Liver (tissue), 3 donors: ENCODE measurements at regions not wholly inside any gene's neighbourhood (a gene's known extent, or its start where the extent isn't known, plus 50 kb on each side); places are given as distances from the start of the nearest gene placed in this dataset.

Source experiments
- EGR1 ChIP-seq, 2 donors: IDR thresholded peaks; 2 replicates each; pipeline ENCODE4 v1.6.1; 2016 to 2018; ENCODE audit warnings: antibody characterized with exemption in 2 of 2, low read depth in 2 of 2
- FOXA2 ChIP-seq: IDR thresholded peaks from 2 replicates; pipeline ENCODE4 v1.6.1; 2016; ENCODE audit warnings: antibody characterized with exemption
- GABPA ChIP-seq, 2 donors: IDR thresholded peaks in 1 of 2; conservative IDR thresholded peaks in 1 of 2; 2 replicates each; pipeline ENCODE4 v1.6.1; 2016; ENCODE audit warnings: antibody characterized with exemption in 2 of 2, mild to moderate bottlenecking in 1 of 2, moderate library complexity in 1 of 2
- HNF4G ChIP-seq: IDR thresholded peaks from 2 replicates; pipeline ENCODE4 v1.6.1; 2016; ENCODE audit warnings: antibody characterized with exemption
- JUND ChIP-seq, 2 donors: IDR thresholded peaks; 2 replicates each; pipeline ENCODE4 v1.6.1; 2016; ENCODE audit warnings: antibody characterized with exemption in 2 of 2
- SP1 ChIP-seq: IDR thresholded peaks from 2 replicates; pipeline ENCODE4 v1.6.1; 2018; ENCODE audit warnings: antibody characterized with exemption, mild to moderate bottlenecking
- TAF1 ChIP-seq: conservative IDR thresholded peaks from 2 replicates; pipeline ENCODE4 v1.6.1; 2016; ENCODE audit warnings: antibody characterized with exemption, mild to moderate bottlenecking
- YY1 ChIP-seq: IDR thresholded peaks from 2 replicates; pipeline ENCODE4 v1.6.1; 2016; ENCODE audit warnings: antibody characterized with exemption, mild to moderate bottlenecking
- TF ChIP-seq, protein P1 (sequence below): fragments of 150-350 bp; IDR thresholded peaks from 2 replicates; pipeline ENCODE4 v1.5.1; 2017; ENCODE audit warnings: improper control_type of control experiment, low read depth, low read length; ENCODE audit not compliant: missing input control
- TF ChIP-seq, protein P2 (sequence below): IDR thresholded peaks from 2 replicates; pipeline ENCODE4 v1.6.1; 2016; ENCODE audit warnings: antibody characterized with exemption, mild to moderate bottlenecking
- donor health status: healthy.
- donor health status: healthy.

DNA sequence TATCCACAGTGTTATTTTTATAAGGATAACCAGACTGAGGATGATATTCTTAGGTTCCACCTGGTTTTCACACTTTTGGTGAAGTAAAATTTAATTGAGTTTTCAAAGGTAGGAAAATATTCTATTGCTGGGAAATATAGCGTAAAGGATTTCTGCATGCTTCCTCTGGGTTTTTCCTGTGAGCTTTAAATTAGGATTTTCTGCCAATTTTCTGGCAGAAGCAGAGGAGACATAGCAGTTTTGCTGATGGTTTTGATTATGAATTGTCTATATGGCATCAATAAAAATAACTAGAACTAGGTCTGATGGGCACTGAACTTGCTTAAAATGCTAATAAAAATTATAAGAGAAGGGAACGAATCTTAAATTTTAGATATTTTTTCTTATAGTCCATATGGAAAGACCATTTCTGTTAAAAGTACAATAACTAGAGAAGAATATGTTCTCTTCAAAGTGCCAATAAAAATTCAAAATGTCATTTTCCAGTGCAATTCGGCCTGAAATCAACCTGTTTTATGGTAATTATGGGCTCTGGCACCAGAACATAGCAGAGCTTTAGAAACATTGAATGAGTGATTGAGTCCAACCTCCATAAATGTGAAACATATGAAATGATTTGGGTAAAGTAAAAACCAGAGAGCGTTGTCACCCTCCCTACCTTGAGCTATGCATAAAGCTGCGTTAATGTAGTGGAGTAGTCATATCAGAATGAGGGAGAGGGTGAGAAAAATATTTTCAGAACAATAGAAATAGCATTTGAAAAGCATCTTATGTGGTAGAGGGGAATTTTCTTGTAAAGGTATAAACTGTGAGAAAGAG lies 279.7 kb downstream of the SPRY1 start:
- TF ChIP-seq, protein P1, sequence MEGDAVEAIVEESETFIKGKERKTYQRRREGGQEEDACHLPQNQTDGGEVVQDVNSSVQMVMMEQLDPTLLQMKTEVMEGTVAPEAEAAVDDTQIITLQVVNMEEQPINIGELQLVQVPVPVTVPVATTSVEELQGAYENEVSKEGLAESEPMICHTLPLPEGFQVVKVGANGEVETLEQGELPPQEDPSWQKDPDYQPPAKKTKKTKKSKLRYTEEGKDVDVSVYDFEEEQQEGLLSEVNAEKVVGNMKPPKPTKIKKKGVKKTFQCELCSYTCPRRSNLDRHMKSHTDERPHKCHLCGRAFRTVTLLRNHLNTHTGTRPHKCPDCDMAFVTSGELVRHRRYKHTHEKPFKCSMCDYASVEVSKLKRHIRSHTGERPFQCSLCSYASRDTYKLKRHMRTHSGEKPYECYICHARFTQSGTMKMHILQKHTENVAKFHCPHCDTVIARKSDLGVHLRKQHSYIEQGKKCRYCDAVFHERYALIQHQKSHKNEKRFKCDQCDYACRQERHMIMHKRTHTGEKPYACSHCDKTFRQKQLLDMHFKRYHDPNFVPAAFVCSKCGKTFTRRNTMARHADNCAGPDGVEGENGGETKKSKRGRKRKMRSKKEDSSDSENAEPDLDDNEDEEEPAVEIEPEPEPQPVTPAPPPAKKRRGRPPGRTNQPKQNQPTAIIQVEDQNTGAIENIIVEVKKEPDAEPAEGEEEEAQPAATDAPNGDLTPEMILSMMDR = no peak
- no peak for TF ChIP-seq SP1
- no peak for TF ChIP-seq YY1
- no peak for TF ChIP-seq TAF1
- TF ChIP-seq GABPA (IDR thresholded peaks at IDR 0.05 in 1 of 2, conservative IDR thresholded peaks at IDR 0.05 in 1 of 2) = no peak
- TF ChIP-seq, protein P2, sequence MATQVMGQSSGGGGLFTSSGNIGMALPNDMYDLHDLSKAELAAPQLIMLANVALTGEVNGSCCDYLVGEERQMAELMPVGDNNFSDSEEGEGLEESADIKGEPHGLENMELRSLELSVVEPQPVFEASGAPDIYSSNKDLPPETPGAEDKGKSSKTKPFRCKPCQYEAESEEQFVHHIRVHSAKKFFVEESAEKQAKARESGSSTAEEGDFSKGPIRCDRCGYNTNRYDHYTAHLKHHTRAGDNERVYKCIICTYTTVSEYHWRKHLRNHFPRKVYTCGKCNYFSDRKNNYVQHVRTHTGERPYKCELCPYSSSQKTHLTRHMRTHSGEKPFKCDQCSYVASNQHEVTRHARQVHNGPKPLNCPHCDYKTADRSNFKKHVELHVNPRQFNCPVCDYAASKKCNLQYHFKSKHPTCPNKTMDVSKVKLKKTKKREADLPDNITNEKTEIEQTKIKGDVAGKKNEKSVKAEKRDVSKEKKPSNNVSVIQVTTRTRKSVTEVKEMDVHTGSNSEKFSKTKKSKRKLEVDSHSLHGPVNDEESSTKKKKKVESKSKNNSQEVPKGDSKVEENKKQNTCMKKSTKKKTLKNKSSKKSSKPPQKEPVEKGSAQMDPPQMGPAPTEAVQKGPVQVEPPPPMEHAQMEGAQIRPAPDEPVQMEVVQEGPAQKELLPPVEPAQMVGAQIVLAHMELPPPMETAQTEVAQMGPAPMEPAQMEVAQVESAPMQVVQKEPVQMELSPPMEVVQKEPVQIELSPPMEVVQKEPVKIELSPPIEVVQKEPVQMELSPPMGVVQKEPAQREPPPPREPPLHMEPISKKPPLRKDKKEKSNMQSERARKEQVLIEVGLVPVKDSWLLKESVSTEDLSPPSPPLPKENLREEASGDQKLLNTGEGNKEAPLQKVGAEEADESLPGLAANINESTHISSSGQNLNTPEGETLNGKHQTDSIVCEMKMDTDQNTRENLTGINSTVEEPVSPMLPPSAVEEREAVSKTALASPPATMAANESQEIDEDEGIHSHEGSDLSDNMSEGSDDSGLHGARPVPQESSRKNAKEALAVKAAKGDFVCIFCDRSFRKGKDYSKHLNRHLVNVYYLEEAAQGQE = no peak
- TF ChIP-seq FOXA2 = no peak
- no peak for TF ChIP-seq EGR1 (IDR thresholded peaks at IDR 0.05; ENCODE audit: low read depth in 2 of 2)
- no peak for TF ChIP-seq HNF4G
- no peak for TF ChIP-seq JUND (IDR thresholded peaks at IDR 0.05)
